HG03342 (cell line): ENCODE measurements at regions not wholly inside any gene's neighbourhood (a gene's known extent, or its start where the extent isn't known, plus 50 kb on each side); places are given as distances from the start of the nearest gene placed in this dataset.
"Not testable (repeated sequence)": the region's sequence is repeated elsewhere in the genome, so short reads cannot be mapped to it uniquely, and the experiment has no call there.

ENCODE experiments used
- ATAC-seq: cut with Tn5 transposase; IDR thresholded peaks from one replicate; pipeline ENCODE4 v1.9.1; 2021; ENCODE audit warnings: mild to moderate bottlenecking, moderate library complexity; ENCODE audit not compliant: unreplicated experiment

DNA sequence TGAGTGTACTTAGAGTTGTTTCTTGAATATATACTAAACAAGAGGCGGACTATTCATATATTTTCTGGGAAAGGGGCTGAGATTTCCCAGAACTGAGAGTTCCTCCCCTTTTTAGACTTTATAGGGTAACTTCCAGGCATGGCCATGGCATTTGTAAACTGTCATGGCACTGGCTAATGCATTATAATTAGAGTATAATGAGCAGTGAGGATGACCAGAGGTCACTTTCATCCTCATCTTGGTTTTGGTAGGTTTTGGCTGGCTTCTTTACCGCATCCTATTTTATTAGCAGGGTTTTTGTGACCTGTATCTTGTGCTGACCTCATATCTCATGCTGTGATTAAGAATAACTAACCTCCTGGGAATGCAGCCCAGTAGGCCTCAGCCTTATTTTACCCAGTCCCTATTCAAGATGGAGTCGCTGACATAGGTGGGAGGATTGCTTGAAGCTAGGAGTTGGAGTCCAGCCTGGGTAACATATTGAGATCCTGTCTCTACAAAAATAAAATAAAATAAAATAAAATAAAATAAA is 91.4 kb downstream of the MOBP start:
- ATAC-seq = no peak

DNA sequence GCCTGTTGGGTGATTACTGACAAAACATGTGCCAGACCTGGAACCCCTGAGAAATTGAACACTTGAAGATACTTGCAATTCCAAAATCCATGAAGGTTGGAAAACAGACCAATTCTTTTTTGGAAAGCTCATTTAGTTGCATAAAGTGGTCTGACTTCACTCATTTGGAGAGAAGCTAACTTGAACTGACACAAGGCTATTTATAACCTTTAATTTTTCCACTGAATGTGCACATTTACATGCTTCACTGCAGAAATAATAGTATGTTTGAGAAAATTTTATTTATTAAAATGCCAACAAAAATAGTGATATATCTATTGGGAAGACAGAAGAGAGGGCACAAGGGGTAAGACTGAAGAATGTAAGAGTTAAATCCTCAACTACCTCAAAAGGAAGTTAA is 92.1 kb downstream of the MOBP start:
- no peak for ATAC-seq

DNA sequence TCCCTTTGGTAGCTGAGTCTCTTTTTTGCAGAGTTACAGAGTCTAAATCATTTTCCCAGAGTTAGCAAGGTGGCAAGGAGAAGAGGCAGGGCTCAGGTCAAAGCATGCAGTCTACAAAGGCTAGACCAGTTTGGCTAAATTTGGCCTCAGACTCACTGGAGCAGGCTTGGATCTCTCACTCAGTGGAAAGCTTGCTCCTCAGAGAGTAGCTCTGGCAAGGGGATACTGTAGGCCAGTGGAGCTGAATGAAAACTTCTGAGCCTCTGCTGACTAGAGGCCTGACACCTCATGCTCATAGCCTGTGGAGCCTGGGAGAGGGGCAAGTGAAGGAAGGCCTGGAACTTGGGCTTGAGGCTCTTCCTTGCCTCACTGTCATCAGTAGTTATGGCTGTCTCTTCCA is 101.0 kb downstream of the MOBP start:
- ATAC-seq = no peak

DNA sequence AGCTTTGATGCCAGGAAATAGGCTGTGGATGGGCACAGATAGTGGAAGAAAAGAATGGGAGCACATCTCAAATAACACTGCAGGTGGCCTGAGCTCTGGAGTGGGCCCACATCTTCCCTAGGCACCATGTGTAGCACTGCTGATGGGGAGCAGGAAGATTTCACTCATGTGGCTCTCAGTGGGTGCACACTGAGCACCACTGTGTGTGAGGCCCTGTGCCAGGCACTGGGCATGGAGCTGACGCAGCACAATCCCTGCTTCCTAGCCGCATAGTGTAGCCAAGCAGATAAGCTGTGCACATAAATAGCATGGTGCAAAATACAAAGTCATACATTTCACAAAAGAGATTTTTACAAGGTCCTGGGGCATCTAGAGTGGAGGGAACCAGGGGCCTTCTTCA is 101.6 kb downstream of the MOBP start:
- ATAC-seq = no peak

DNA sequence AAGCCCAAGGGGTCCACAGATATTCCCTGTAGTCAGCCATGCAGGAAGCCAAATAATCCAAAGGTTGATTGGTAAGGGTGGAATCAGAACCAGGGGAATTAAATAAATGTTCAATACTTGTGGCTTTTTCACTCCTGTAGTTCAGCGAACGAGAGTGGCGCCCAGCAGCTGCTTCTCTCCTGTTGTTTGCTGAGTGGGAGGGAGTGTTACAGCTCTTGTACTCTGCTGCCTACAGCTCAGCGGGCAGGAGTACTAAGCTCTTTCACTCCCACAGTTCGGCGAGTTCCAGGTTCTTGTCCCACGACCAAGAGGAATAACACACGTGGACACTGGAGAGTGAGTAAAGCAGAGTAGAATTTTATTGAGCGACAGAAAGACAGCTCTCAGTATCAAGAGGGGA is 105.9 kb downstream of the MOBP start:
- ATAC-seq = no peak

DNA sequence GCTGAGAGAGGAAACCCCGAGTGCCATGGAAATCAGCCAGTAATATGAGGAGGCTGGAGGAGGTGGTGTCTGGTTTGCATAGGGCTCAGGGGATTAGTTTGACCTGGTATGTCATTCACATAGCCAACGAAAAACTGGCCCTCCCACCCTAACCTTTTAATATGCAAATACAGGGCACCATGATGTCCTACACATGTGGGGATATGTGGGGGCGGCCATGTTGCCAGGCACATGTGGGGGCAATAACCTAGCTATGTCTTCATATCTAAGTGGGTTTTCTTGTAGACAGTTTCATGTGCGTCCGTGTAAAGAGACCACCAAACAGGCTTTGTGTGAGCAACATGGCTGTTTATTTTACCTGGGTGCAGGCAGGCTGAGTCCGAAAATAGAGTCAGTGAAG is 110.1 kb downstream of the MOBP start:
- no peak for ATAC-seq

DNA sequence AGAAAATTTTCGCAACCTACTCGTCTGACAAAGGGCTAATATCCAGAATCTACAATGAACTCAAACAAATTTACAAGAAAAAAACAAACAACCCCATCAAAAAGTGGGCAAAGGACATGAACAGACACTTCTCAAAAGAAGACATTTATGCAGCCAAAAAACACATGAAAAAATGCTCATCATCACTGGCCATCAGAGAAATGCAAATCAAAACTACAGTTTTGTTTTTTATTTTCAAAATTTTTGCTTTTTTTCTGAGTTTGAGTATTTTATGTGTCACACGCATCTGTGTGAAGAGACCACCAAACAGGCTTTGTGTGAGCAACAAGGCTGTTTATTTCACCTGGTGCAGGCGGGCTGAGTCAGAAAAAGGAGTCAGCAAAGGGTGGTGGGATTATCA is 118.7 kb downstream of the MOBP start:
- ATAC-seq = not testable (repeated sequence)

DNA sequence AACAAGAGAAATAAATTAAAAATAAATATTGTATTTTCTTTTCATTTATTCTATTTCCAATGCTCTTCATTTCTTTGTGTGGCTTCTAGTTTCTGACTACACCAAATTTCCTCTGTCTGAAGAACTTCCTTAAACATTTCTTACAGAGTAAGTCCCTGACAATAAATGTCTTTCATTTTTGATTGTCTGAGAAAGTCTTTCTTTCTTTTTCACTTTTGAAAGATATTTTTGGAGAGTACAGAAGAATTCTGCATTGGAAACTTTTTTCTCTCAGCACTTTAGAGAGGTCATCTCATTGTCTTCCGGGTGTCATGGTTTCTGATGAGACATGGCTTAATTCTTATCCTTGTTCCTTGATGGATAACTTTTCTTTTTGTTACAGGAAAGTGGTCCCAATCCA is 119.6 kb downstream of the MOBP start:
- ATAC-seq = no peak

DNA sequence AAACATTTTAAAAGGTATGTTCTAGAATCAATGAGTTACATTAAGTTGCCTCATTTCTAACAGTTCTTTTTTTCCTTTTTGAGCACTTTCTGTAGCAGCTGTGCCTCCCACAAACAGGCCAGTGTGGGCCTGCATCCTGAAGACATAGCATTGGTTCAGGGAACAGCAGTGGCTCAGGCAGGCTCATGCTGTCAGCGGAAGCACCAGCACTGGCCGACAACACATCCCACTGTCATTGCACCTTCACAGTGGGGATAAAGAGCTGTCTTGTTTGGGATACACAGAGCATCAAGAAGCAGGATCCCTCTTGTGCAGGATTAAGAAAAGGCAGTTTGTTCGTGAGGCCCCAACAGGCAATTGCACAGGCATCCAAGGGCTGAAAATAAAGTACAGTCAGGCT is 123.3 kb downstream of the MOBP start:
- ATAC-seq = no peak

DNA sequence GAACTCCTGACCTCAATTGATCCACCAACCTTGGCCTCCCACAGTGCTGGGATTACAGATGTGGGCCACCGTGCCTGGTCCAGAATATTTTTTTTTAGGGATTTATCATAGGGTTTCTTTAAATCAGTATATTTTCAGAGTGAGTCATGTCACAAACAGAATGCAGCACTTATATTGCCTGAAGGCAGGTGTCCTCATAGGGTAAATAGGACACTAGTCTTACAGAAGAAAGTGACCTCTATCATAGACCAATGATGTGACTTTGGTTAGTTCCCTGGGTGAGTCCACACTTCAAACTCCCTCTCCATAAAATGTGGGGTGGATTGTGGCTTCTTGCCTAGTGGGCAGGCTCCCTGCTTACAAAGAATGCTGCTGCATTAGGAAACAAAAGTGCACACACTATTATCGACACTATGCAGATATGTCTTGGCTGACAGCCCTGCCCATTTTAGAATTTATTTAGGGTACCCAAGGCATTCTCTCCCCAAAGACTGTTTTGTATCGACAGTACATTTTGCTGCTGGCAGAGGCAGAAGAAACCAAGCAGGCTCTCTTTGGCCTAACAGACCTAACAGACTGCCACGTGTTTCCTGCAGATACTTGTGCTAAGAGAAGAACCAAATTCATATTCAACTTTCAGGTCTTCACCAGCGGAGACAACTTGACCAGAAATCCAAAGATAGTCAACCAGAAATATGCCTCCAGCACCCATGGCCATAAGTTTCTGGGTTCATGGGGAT is 125.0 kb downstream of the MOBP start:
- no peak for ATAC-seq

DNA sequence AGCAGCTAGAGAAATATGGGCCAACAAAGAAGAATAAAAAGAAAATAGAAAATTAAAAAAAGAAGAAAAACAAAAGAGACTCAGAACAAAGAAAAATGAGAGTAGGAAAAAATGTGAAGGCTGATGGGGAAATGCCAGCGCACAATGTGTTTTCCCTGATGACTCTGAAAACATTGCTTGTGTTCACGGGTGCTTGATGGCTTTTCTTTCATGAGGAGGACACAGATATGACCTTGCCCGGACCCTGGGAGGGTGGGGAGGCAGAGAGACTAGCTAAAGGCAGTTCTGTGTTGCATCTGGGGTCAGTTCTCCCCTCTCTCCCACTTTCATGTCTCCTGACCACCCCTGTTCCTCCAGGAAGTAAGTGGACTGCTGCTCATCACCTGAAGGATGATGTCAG is 125.9 kb downstream of the MOBP start:
- no peak for ATAC-seq

DNA sequence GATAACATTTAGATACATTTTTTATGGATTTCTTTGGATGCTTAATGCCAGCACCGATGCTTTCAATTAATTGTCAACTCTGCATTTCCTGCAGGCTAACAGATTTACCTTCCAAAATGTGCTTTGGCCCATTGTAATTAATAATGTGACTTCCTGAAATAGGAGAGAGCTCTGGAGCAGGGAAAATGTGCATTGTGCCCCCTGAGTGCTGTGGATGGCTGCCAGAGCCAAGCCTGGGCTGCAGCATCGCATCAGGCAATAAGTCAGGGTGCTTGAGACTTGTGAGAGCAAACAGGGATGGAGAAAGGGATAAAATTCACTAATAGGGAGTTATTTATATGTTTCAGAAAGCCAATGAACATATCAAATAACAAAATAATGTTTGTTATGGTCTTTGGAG is 133.8 kb downstream of the MOBP start:
- no peak for ATAC-seq

DNA sequence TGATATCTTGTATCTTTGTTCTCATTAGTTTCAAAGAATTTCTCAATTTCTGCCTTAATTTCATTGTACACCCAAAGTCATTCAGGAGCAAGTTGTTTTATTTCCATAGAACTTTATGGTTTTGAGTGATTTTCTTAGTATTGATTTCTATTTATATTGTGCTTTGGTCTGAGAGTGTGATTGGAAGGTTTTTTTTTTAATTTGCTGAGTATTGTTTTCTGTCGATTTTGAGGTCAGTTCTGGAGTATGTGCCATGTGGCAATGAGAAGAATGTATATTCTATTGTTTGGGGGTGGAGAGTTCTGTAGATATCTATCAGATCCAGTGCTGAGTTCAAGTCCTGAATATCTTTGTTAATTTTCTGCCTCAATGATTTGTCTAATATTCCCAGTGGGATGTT is 138.4 kb downstream of the MOBP start:
- ATAC-seq = no peak

DNA sequence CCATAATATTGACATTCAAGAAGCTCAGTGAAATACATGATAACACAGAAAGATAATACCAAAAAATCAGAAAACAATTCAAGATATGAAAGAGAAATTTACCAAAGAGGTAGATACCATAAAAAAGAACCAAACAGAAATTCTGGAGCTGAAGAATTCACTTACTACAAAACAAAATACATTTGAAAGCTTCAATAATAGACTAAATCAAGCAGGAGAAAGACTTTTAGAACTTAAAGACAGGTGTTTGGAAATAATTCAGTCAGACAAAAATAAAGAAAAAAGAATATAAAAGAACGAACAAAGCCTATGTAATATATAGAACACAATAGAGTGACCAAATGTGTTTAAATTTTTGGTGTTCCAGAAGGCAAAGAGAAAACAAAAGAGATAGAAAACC is 158.7 kb downstream of the MOBP start:
- no peak for ATAC-seq

DNA sequence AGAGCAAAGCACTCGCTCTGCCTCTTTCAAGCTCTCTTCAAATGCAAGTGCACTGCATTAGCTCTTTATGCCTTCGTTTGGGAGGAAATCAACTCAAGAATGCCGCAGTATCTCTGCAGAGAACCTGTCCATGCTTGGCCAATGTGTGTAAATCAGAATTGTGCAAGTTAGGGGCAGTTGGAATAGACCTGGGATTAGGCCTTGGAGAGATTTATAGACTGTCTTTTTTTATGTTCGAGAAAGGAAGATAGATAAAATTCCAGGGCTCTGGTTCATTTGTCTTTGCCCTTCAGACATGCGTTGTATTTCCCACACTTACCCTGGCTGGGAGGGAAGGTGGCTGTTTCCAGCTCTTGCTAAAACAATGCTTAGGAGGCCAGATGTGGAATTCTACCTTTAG is 163.7 kb downstream of the MOBP start:
- no peak for ATAC-seq

DNA sequence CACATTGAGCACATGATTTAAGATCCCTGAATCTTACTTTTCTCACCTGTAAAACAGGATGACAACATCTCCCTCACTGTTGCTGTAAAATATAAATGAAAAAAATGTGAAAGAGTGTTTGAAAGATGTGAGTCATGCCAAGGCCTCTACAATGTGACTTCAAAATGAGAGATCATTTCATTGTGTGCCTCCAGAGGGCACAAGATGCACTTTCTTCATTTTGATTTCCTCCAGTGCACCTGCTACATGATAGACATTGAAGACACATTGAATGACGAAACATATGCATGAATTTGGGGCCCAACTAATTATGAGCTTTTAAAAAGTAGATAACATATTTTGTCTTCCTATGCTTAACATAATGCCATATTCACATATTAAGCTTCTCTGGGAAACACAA is 170.3 kb downstream of the MOBP start:
- ATAC-seq = no peak

DNA sequence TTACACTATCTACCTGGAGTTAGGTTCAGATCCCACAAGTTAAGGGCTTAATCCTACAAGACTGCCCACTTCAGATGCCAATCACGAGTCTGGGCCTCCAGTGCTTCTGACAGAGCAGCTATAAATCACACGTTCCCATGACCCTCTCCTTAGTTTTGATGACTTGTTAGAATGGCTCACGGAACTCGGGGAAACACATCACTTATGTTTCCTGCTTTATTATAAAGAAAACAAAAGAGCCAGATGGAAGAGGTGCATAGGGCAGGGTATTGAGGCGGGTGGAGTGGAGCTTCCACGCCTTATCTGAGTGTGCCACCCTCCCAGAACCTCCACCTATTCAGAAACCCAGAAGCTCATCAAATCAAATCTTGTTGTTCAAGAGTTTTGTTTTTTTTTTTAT is 170.8 kb downstream of the MOBP start:
- no peak for ATAC-seq

DNA sequence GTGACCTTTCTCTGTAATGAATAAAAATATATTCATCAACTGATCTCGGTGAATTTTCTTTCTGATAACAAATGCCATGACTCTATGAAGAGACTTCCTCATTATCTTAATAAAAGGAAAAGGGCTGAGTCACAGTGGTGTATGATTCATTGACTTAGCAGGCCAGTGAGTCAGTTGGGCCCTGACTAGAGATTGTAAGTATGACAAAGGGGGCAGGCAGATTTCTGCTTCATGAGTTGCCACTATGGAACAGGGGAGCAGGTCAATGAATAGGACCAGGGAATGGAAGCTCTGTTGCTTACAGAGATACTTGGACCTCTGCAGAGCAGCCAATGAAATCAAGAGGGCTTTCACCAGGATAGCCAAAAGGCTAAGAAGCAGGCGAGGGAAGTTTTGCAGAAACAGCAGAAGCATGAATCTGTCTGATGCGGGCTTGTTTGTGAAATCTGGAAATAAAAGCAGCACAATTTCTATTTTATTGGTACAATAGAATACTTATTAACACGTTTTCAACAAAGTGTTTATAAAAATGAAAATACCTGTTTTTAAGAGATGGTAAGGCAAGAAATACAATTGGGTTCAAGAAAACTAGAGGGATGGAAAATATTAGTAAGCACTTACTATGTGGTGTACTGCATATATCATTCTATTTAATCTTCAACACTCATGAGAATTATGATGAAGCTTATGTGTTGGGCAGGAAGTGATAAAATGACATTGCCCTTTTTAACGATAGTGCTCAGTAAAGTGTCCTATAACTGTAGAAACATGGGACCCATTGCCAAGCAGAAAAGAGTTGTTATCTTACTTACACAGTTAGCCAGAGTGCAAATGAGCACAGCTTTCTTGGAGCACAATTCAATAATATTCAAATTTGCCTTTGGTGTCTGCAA is 169.8 kb upstream of the MYRIP start:
- ATAC-seq = no peak

DNA sequence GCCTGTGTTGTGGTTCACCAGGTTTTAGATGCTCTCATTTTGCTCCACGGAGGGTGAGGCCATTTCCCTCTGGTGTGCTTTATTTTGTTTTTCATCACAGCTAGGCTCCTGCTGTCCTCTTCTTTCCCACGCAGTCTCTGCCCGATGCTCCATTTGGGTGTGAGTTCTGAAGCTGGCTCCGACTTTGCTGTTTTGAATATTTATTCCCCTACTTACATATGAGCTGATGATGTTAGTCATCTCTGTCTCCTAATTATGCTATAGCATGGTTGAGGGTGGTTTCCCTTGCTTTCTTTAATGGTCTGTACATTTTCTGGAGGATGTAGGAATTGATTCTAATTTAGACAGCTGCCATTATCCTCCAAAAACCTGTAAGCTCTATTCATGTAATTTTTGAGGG is 168.1 kb upstream of the MYRIP start:
- no peak for ATAC-seq

DNA sequence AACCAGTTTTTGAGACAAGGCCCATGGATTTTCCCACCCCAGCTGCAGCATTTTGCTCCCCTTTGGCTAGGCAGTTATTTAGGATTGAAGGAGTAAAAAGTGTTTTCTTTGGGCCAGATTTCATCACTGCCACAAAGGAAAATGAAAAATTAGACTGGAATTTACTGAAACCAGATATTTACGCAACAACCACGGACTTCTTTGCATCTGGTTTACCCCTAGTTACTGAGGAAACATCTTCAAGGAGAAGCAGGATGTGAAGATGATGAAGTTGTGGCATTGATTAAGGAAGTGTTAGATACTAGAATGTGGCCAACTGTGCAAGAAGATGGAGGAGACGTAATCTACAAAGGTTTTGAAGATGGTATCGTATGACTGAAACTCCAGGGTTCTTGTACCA is 165.2 kb upstream of the MYRIP start:
- ATAC-seq = no peak

DNA sequence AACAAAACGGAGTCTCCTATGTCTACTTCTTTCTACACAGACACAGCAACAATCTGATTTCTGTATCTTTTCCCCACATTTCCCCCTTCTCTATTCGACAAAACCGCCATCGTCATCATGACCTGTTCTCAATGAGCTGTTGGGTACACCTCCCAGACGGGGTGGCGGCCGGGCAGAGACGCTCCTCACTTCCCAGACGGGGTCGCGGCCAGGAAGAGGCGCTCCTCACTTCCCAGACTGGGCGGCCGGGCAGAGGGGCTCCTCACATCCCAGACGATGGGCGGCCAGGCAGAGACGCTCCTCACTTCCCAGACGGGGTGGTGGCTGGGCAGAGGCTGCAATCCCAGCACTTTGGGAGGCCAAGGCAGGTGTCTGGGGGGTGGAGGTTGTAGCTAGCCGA is 158.2 kb upstream of the MYRIP start:
- ATAC-seq = not testable (repeated sequence)
